GM18951 (cell line): ENCODE measurements at regions not wholly inside any gene's neighbourhood (a gene's known extent, or its start where the extent isn't known, plus 50 kb on each side); places are given as distances from the start of the nearest gene placed in this dataset.

Source experiments
- POLR2A ChIP-seq: IDR thresholded peaks from 4 replicates; pipeline ENCODE4 v1.6.1; 2011; ENCODE audit warnings: mild to moderate bottlenecking; ENCODE audit not compliant: insufficient read length, insufficient read depth; ENCODE audit errors: extremely low read depth
- in situ Hi-C: fragments of 300-500 bp; cut with MboI; formaldehyde crosslinking; loops from one replicate; pipeline ENCODE4 v1.12.0; 2022; ENCODE audit warnings: low sequenced_read_pairs, mixed read lengths, inconsistent platforms; ENCODE audit not compliant: unreplicated experiment

- no peak for TF ChIP-seq POLR2A
Measured at GRCh38 chr5:166649676-166650075, 1641.8 kb upstream of the WWC1 start.

GRCh38 chr5:166651234-166651633 is 1640.2 kb upstream of the WWC1 start:
- TF ChIP-seq POLR2A, result no peak
- in situ Hi-C loops, result no loop called here

More at GRCh38 chr5:166649676-166650075, 1641.8 kb upstream of the WWC1 start:
- in situ Hi-C loops, result no loop called here

GRCh38 chr5:166671811-166672210 is 1619.6 kb upstream of the WWC1 start:
- TF ChIP-seq POLR2A, result no peak
- in situ Hi-C loops, result no loop called here

- in situ Hi-C loops, result no loop called here
- no peak for TF ChIP-seq POLR2A
Measured at GRCh38 chr5:166672431-166672830, 1619.0 kb upstream of the WWC1 start.

GRCh38 chr5:166677891-166678290 is 1613.6 kb upstream of the WWC1 start:
- in situ Hi-C loops, result no loop called here
- TF ChIP-seq POLR2A, result no peak

GRCh38 chr5:166679331-166679730 is 1612.1 kb upstream of the WWC1 start:
- TF ChIP-seq POLR2A, result no peak

GRCh38 chr5:166695326-166695725 is 1596.1 kb upstream of the WWC1 start:
- TF ChIP-seq POLR2A, result no peak
- in situ Hi-C loops, result no loop called here

More at GRCh38 chr5:166679331-166679730, 1612.1 kb upstream of the WWC1 start:
- in situ Hi-C loops, result no loop called here

- in situ Hi-C loops, result no loop called here
- no peak for TF ChIP-seq POLR2A
Measured at GRCh38 chr5:166708291-166708690, 1583.2 kb upstream of the WWC1 start.

GRCh38 chr5:166709691-166710090 is 1581.8 kb upstream of the WWC1 start:
- in situ Hi-C loops, result no loop called here
- no peak for TF ChIP-seq POLR2A

GRCh38 chr5:166710271-166710670 is 1581.2 kb upstream of the WWC1 start:
- TF ChIP-seq POLR2A, result no peak
- in situ Hi-C loops, result no loop called here

- in situ Hi-C loops, result no loop called here
- no peak for TF ChIP-seq POLR2A
Measured at GRCh38 chr5:166712447-166713185, 1578.8 kb upstream of the WWC1 start.

GRCh38 chr5:166713295-166713694 is 1578.2 kb upstream of the WWC1 start:
- no peak for TF ChIP-seq POLR2A
- in situ Hi-C loops, result no loop called here

GRCh38 chr5:166716856-166717492 is 1574.5 kb upstream of the WWC1 start:
- no peak for TF ChIP-seq POLR2A

GRCh38 chr5:166719991-166720390 is 1571.5 kb upstream of the WWC1 start:
- TF ChIP-seq POLR2A, result no peak
- in situ Hi-C loops, result no loop called here

More at GRCh38 chr5:166716856-166717492, 1574.5 kb upstream of the WWC1 start:
- in situ Hi-C loops, result no loop called here
